ENCODE measurements at regions not wholly inside any gene's neighbourhood (a gene's known extent, or its start where the extent isn't known, plus 50 kb on each side); places are given as distances from the start of the nearest gene placed in this dataset.
"Not testable (repeated sequence)": the region's sequence is repeated elsewhere in the genome, so short reads cannot be mapped to it uniquely, and the experiment has no call there.

DNA sequence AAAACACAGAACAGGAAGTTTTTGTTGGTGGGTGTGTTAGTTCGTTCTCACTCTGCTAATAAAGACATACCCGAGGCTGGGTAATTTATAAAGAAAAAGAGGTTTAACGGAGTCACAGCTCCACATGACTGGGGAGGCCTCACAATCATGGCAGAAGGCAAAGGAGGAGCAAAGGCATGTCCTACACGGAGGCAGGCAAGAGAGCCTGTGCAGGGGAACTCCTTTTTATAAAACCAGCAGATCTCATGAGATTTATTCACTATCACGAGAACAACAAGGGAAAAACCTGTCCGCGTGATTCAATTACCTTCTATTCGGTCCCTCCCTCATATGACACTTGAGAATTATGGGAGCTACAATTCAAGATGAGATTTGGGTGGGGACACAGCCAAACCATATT lies 96.6 kb downstream of the TLR5 start:
- ATAC-seq (replicated peaks); DNase-seq; H3K27ac Mint-ChIP-seq; H3K36me3 Mint-ChIP-seq (ENCODE audit: insufficient read depth); H3K9me3 Mint-ChIP-seq; H3K4me1 Mint-ChIP-seq (ENCODE audit: low read depth in 2 of 2); H3K4me3 Mint-ChIP-seq: not testable (repeated sequence)
- peaks cover 15 to 20% of the 10 kb centered on the region in 2 donors for H3K27me3 Mint-ChIP-seq

DNA sequence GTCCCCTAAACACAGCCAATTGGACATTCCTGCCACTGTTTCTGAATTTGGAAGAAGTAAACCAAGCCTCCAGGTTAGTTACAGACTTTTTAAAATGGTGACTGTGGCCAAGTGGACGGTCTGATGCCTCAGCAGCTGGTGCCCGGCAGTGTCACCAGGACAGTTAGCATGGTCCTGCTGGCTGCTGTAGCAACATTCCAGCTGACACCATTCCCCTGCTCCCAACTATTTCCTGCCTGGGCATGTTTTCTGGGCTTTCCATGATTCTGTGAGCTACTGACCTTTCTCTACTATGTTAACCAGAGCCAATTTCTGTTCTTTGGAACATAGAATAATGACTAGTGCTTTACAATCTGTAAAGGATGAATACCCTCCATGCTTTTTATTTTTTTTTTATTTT lies 95.0 kb downstream of the TLR5 start:
- no peak overlapping the region for H3K4me3 Mint-ChIP-seq
- DNase-seq: no peak
- no peaks in the 10 kb centered on the region for H3K36me3 Mint-ChIP-seq (ENCODE audit: insufficient read depth)
- H3K9me3 Mint-ChIP-seq: no peaks in the 10 kb centered on the region
- ATAC-seq (replicated peaks): no peak
- H3K4me1 Mint-ChIP-seq (ENCODE audit: low read depth in 2 of 2): no peaks in the 10 kb centered on the region
- H3K27me3 Mint-ChIP-seq: peaks cover 9 to 13% of the 10 kb centered on the region in 2 donors
- no peak overlapping the region for H3K27ac Mint-ChIP-seq

DNA sequence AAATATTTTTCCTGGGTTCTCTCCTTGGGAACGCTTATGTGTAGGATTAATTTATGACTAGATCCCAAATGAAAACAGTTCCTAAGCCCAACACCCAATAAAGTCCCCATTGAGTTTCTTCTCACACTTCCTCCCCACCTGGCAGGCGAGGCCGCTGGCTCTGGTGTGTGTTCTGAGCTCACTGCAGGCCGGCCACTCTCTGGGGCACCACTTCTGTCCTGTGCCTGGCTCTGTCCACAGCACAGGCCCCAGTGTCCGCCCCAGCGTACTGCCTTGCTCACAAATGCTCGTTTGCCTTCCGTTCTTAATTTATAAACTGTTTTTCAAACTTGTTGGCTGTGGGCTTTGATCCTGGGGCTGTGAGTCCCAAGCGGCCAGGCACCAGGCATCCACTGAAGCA lies 90.6 kb downstream of the TLR5 start:
- Mint-ChIP-seq H3K4me1 (ENCODE audit: low read depth in 2 of 2) (no peaks in the 10 kb centered on the region), H3K27ac (no peak overlapping the region), H3K36me3 (ENCODE audit: insufficient read depth) (no peaks in the 10 kb centered on the region), H3K9me3 (no peaks in the 10 kb centered on the region), H3K27me3 (peaks cover 9 to 13% of the 10 kb centered on the region in 2 donors), H3K4me3 (no peak overlapping the region)
- DNase-seq (no peak), ATAC-seq (replicated peaks) (no peak)

DNA sequence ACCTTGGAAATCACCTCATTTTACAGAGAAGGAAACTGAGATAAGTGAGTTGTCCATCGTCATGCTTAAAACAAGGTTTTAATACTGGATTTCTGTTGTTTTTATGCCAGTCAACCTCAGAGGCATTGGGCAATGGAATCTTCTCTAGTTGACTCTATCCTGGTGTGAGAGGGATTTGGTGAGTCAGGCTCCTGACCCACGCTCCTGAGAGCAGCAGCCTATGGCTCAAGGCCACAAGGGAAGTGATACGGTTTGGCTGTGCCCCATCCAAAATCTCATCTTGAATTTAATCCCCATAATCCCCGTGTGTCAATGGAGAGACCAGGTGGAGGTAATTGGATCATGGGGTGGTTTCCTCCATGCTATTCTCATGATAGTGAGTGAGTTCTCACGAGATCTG lies 90.1 kb downstream of the TLR5 start:
- DNase-seq: no peak
- no peaks in the 10 kb centered on the region for H3K36me3 Mint-ChIP-seq (ENCODE audit: insufficient read depth)
- peaks cover 9 to 13% of the 10 kb centered on the region in 2 donors for H3K27me3 Mint-ChIP-seq
- H3K4me1 Mint-ChIP-seq (ENCODE audit: low read depth in 2 of 2): no peaks in the 10 kb centered on the region
- no peak overlapping the region for H3K4me3 Mint-ChIP-seq
- no peak for ATAC-seq (replicated peaks)
- no peak overlapping the region for H3K27ac Mint-ChIP-seq
- H3K9me3 Mint-ChIP-seq: no peaks in the 10 kb centered on the region

DNA sequence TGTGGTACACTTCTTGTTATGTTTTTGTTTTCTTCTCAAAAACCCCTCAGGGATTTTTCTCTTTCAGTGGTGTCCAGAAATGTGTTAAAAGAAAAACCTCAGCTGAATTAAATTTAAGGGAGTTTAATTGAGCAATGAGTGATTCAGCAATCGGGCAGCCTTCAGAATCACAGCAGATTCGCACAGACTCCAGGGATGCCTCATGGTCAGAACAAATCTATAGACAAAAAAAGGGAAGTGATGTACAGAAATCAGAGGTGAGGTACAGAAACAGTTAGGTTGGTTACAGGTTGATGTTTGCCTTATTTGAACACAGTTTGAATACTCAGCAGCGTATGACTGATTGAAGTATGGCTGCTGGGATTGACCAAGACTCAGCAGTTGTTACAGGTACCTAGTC lies 86.2 kb downstream of the TLR5 start:
- Mint-ChIP-seq H3K4me1 (ENCODE audit: low read depth in 2 of 2) (no peaks in the 10 kb centered on the region), H3K9me3 (no peaks in the 10 kb centered on the region), H3K27ac (no peak overlapping the region), H3K27me3 (peaks cover 5 to 8% of the 10 kb centered on the region in 2 donors), H3K4me3 (no peak overlapping the region), H3K36me3 (ENCODE audit: insufficient read depth) (no peaks in the 10 kb centered on the region)
- no peak for ATAC-seq (replicated peaks)
- DNase-seq: no peak

DNA sequence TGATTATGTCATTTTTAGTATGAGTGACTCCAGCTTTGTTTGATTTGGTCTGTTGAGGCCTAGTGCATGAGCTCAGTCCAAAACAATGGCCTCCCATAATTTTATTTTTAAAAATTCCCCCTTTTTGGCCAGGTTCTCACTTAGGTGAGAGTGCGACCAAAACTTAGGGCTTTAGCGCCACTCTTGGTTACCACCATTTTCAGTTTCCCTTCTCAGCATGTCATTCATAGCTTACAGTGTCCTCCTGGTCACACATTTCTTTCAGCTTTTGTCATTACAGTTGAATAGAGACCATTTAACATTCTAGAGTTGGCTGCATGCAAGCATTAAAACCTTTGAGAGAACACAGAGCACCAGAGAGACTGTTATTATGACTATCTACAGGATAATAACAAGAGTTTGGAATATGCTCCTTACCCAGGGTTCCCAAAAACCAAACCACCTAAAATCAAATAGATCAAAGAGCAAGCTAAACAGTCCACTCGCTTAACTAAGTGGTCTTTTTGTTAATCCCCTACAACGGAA lies 85.4 kb downstream of the TLR5 start:
- Mint-ChIP-seq H3K9me3 (no peaks in the 10 kb centered on the region), H3K27ac (no peak overlapping the region), H3K4me3 (no peak overlapping the region), H3K27me3 (peaks cover 5 to 8% of the 10 kb centered on the region in 2 donors), H3K4me1 (ENCODE audit: low read depth in 2 of 2) (no peaks in the 10 kb centered on the region), H3K36me3 (ENCODE audit: insufficient read depth) (no peaks in the 10 kb centered on the region)
- ATAC-seq (replicated peaks): no peak
- DNase-seq: no peak
